ENCODE measurements at regions not wholly inside any gene's neighbourhood (a gene's known extent, or its start where the extent isn't known, plus 50 kb on each side); places are given as distances from the start of the nearest gene placed in this dataset.

DNA sequence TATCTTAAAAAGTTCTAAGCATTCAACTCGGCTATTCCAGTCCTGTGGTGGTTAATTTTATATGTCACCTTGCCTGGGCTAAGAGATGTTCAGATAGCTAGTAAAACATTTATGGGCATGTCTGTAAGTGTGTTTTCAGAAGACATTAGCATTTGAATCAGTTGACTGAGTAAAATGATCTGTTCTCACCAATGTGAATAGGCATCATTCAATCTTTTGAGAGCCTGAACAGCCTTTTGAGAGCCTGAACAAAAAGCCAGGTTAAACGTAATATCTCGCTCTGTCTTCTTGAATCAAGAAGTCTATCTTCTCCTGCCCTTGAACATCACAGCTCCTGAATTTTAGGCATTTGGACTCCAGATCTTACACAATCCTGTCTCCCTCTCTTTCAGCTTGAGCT lies 1266.1 kb downstream of the LRFN5 start:
- Histone ChIP-seq H4K20me1 (ENCODE audit: insufficient read depth, low read length) (no peaks in the 10 kb centered on the region), H3K27ac (ENCODE audit: extremely low read length, insufficient read depth, low read length) (no peak overlapping the region), H3K36me3 (replicated peaks in 1 of 2; ENCODE audit: control insufficient read depth in 1 of 2, insufficient read depth in 2 of 2, low read length in 2 of 2) (no peaks in the 10 kb centered on the region), H3K4me1 (ENCODE audit: insufficient read depth, low read length) (no peaks in the 10 kb centered on the region), H3K4me3 (replicated peaks in 1 of 3; ENCODE audit: insufficient read depth in 1 of 3, low read depth in 2 of 3, low read length in 3 of 3) (no peak overlapping the region), H2AFZ (ENCODE audit: low read length) (no peak overlapping the region), H3K27me3 (ENCODE audit: control insufficient read depth in 1 of 2, insufficient read depth in 2 of 2, low read length in 2 of 2) (no peaks in the 10 kb centered on the region), H3K9ac (ENCODE audit: insufficient read depth, low read depth, low read length) (no peak overlapping the region), H3K4me2 (ENCODE audit: low read depth, low read length) (no peak overlapping the region), H3K79me2 (ENCODE audit: insufficient read depth, low read length) (no peaks in the 10 kb centered on the region), H3K9me3 (ENCODE audit: low read length) (peaks cover 88% of the 10 kb centered on the region)
- intact Hi-C loops (cut with micrococcal nuclease; ENCODE audit: unreplicated experiment) (no loop called here), in situ Hi-C loops (cut with HindIII; ENCODE audit: extremely low pct_ligation_motif_present, low pct_unique_long_range_greater_than_20kb) (no loop called here)
- FAIRE-seq (no peak), ATAC-seq (no peak), DNase-seq (ENCODE audit: low spot score) (no peak)
- CTCF ChIA-PET (ENCODE audit: low intra/inter-chr PET ratio, low total read pairs) = no interaction called here
- POLR2A ChIA-PET = no interaction called here
- WGBS (ENCODE audit: low lambda C conversion rate) = 8% methylated on average over 3 of the region's 3 CpGs
- BruUV-seq (replicated peaks) = no TSS peak
- TF ChIP-seq ZBTB3 (CRISPR knock-in tag; IDR thresholded peaks at IDR 0.05; ENCODE audit: borderline replicate concordance, low read depth) = no peak
- no peak for TF ChIP-seq HMG20B (CRISPR knock-in tag; conservative IDR thresholded peaks at IDR 0.05)
- no peak for TF ChIP-seq ZNF777 (CRISPR knock-in tag; IDR thresholded peaks at IDR 0.05)
- TF ChIP-seq, protein P1, sequence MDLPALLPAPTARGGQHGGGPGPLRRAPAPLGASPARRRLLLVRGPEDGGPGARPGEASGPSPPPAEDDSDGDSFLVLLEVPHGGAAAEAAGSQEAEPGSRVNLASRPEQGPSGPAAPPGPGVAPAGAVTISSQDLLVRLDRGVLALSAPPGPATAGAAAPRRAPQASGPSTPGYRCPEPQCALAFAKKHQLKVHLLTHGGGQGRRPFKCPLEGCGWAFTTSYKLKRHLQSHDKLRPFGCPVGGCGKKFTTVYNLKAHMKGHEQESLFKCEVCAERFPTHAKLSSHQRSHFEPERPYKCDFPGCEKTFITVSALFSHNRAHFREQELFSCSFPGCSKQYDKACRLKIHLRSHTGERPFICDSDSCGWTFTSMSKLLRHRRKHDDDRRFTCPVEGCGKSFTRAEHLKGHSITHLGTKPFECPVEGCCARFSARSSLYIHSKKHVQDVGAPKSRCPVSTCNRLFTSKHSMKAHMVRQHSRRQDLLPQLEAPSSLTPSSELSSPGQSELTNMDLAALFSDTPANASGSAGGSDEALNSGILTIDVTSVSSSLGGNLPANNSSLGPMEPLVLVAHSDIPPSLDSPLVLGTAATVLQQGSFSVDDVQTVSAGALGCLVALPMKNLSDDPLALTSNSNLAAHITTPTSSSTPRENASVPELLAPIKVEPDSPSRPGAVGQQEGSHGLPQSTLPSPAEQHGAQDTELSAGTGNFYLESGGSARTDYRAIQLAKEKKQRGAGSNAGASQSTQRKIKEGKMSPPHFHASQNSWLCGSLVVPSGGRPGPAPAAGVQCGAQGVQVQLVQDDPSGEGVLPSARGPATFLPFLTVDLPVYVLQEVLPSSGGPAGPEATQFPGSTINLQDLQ (CRISPR knock-in tag; IDR thresholded peaks at IDR 0.05) = no peak
- TF ChIP-seq ZMYM2 (CRISPR knock-in tag; IDR thresholded peaks at IDR 0.05) = no peak
- TF ChIP-seq, protein P2, sequence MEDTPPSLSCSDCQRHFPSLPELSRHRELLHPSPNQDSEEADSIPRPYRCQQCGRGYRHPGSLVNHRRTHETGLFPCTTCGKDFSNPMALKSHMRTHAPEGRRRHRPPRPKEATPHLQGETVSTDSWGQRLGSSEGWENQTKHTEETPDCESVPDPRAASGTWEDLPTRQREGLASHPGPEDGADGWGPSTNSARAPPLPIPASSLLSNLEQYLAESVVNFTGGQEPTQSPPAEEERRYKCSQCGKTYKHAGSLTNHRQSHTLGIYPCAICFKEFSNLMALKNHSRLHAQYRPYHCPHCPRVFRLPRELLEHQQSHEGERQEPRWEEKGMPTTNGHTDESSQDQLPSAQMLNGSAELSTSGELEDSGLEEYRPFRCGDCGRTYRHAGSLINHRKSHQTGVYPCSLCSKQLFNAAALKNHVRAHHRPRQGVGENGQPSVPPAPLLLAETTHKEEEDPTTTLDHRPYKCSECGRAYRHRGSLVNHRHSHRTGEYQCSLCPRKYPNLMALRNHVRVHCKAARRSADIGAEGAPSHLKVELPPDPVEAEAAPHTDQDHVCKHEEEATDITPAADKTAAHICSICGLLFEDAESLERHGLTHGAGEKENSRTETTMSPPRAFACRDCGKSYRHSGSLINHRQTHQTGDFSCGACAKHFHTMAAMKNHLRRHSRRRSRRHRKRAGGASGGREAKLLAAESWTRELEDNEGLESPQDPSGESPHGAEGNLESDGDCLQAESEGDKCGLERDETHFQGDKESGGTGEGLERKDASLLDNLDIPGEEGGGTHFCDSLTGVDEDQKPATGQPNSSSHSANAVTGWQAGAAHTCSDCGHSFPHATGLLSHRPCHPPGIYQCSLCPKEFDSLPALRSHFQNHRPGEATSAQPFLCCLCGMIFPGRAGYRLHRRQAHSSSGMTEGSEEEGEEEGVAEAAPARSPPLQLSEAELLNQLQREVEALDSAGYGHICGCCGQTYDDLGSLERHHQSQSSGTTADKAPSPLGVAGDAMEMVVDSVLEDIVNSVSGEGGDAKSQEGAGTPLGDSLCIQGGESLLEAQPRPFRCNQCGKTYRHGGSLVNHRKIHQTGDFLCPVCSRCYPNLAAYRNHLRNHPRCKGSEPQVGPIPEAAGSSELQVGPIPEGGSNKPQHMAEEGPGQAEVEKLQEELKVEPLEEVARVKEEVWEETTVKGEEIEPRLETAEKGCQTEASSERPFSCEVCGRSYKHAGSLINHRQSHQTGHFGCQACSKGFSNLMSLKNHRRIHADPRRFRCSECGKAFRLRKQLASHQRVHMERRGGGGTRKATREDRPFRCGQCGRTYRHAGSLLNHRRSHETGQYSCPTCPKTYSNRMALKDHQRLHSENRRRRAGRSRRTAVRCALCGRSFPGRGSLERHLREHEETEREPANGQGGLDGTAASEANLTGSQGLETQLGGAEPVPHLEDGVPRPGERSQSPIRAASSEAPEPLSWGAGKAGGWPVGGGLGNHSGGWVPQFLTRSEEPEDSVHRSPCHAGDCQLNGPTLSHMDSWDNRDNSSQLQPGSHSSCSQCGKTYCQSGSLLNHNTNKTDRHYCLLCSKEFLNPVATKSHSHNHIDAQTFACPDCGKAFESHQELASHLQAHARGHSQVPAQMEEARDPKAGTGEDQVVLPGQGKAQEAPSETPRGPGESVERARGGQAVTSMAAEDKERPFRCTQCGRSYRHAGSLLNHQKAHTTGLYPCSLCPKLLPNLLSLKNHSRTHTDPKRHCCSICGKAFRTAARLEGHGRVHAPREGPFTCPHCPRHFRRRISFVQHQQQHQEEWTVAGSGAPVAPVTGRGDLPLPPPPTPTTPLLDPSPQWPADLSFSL (CRISPR knock-in tag; IDR thresholded peaks at IDR 0.05) = no peak
- TF ChIP-seq ZNF672 (CRISPR knock-in tag; IDR thresholded peaks at IDR 0.05) = no peak
- TF ChIP-seq, protein P3, sequence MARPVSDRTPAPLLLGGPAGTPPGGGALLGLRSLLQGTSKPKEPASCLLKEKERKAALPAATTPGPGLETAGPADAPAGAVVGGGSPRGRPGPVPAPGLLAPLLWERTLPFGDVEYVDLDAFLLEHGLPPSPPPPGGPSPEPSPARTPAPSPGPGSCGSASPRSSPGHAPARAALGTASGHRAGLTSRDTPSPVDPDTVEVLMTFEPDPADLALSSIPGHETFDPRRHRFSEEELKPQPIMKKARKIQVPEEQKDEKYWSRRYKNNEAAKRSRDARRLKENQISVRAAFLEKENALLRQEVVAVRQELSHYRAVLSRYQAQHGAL (CRISPR knock-in tag; IDR thresholded peaks at IDR 0.05; ENCODE audit: not compliant biosample characterization) = no peak
- TF ChIP-seq, protein P4, sequence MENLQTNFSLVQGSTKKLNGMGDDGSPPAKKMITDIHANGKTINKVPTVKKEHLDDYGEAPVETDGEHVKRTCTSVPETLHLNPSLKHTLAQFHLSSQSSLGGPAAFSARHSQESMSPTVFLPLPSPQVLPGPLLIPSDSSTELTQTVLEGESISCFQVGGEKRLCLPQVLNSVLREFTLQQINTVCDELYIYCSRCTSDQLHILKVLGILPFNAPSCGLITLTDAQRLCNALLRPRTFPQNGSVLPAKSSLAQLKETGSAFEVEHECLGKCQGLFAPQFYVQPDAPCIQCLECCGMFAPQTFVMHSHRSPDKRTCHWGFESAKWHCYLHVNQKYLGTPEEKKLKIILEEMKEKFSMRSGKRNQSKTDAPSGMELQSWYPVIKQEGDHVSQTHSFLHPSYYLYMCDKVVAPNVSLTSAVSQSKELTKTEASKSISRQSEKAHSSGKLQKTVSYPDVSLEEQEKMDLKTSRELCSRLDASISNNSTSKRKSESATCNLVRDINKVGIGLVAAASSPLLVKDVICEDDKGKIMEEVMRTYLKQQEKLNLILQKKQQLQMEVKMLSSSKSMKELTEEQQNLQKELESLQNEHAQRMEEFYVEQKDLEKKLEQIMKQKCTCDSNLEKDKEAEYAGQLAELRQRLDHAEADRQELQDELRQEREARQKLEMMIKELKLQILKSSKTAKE (CRISPR knock-in tag; IDR thresholded peaks at IDR 0.05; ENCODE audit: borderline replicate concordance) = no peak
- no peak for TF ChIP-seq ZNF556 (CRISPR knock-in tag; IDR thresholded peaks at IDR 0.05; ENCODE audit: borderline replicate concordance)
- no peak for TF ChIP-seq U2AF2 (IDR thresholded peaks at IDR 0.05; ENCODE audit: low read depth, low read length)
- no peak for TF ChIP-seq ZNF546 (CRISPR knock-in tag; conservative IDR thresholded peaks at IDR 0.05)
- TF ChIP-seq ZNF788 (CRISPR knock-in tag; IDR thresholded peaks at IDR 0.05; ENCODE audit: borderline replicate concordance) = no peak
- TF ChIP-seq MAFG (CRISPR knock-in tag; IDR thresholded peaks at IDR 0.05) = no peak
